ENCODE measurements at regions not wholly inside any gene's neighbourhood (a gene's known extent, or its start where the extent isn't known, plus 50 kb on each side); places are given as distances from the start of the nearest gene placed in this dataset.

GRCh38 chr2:12663306-12664037 is 53.3 kb upstream of the TRIB2 start:
- DNase-seq (ENCODE audit: low read depth) = no peak

DNA sequence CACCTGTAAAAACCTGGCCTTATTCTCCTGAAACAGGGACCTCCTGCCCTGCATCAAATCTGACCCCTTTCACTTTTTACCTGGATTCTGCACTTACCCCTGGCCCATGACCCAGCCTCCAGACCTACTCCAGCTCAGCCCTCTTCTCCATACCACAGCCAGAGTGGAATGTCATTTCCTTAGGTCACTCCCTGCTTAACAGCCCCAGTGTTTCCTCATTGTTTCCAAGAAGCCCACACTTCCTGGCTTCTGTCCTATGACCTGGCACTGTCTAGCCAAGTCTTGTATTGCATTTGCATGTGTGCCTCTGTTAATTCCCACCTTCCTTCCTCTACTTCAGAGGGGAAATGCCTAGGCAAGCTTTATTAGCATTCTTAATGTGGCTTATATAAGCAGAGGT is 51.4 kb upstream of the TRIB2 start:
- DNase-seq (ENCODE audit: low read depth) = no peak

DNA sequence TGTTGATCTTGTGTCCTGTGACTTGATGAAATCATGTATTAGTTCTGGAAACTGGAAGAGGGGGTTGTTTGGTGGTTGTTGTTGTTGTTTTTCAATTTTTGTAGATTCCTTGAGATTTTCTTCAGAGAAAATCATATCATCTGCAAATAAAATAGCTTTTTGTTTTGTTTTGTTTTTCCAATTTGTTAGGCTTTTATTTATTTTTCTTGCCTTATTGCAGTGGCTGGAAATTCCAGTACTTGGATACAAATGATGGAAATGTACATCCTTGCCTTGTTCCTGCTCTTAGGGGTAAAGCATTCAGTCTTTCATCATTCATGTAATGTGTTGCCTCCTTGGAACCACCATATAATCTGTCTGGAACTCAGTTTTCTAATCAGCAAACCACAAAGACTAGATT is 50.3 kb upstream of the TRIB2 start:
- no peak for DNase-seq (ENCODE audit: low read depth)

Data from LHCN-M2 (cell line).